ENCODE measurements at regions not wholly inside any gene's neighbourhood (a gene's known extent, or its start where the extent isn't known, plus 50 kb on each side); places are given as distances from the start of the nearest gene placed in this dataset.

DNA sequence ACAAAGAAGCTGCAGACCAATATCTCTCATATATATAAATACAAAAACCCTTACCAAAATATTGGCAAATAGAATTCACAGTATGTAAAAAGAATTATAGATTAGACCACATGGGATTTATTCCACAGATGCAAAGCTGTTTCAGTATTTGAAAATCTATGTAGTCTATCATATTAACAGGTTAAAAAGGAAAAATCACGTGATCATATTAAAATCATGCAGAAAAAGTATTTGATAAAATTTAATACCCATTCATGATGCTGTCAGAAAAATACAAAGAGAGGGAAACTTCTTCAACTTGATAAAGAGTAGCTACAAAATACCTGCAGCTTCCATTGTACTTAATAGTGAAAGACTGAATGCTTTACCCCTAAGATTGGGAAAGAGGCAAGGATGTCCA is 67.2 kb upstream of the CD44 start:
- TF ChIP-seq, protein P1, sequence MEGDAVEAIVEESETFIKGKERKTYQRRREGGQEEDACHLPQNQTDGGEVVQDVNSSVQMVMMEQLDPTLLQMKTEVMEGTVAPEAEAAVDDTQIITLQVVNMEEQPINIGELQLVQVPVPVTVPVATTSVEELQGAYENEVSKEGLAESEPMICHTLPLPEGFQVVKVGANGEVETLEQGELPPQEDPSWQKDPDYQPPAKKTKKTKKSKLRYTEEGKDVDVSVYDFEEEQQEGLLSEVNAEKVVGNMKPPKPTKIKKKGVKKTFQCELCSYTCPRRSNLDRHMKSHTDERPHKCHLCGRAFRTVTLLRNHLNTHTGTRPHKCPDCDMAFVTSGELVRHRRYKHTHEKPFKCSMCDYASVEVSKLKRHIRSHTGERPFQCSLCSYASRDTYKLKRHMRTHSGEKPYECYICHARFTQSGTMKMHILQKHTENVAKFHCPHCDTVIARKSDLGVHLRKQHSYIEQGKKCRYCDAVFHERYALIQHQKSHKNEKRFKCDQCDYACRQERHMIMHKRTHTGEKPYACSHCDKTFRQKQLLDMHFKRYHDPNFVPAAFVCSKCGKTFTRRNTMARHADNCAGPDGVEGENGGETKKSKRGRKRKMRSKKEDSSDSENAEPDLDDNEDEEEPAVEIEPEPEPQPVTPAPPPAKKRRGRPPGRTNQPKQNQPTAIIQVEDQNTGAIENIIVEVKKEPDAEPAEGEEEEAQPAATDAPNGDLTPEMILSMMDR (IDR thresholded peaks at IDR 0.05; ENCODE audit: low read depth, low read length), result no peak
- no peak for TF ChIP-seq EZH2phosphoT487 (IDR thresholded peaks at IDR 0.05; ENCODE audit: low read depth)

Measured in OCI-LY3 (cell line).